ENCODE measurements at regions not wholly inside any gene's neighbourhood (a gene's known extent, or its start where the extent isn't known, plus 50 kb on each side); places are given as distances from the start of the nearest gene placed in this dataset.
"Not testable (repeated sequence)": the region's sequence is repeated elsewhere in the genome, so short reads cannot be mapped to it uniquely, and the experiment has no call there.

- no peak for DNase-seq (ENCODE audit: insufficient read length, low spot score)
- no peak for FAIRE-seq
- TF ChIP-seq SPI1 (IDR thresholded peaks at IDR 0.05; ENCODE audit: low read depth, low read length) = no peak
Observed at GRCh38 chr3:34882764-34883163, 756.6 kb upstream of the ARPP21 start.

DNA sequence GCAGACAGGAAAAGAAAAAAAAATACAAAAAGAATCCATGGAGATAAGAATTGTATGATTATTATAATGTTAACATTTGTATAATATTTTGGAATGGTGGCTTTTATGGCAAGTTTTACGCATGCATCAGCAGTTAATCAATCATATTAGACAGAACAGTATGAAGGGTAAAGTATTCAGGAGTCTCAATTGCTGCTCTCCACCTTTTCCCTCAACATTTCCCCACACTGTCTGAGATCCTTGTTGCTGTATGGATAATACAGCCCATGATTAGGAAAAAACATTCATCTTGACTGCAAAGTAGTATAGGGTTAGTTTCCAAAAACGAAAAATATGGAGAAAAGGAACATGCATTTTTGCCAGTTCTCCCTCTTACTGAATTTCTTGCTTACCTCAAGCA lies 755.3 kb upstream of the ARPP21 start:
- no peak for DNase-seq (ENCODE audit: insufficient read length, low spot score)
- TF ChIP-seq SPI1 (IDR thresholded peaks at IDR 0.05; ENCODE audit: low read depth, low read length) (no peak), POLR2AphosphoS5 (IDR thresholded peaks at IDR 0.05; ENCODE audit: low read depth, low read length) (no peak), PAX5 (IDR thresholded peaks at IDR 0.05; ENCODE audit: insufficient read depth, low read length, severe bottlenecking) (no peak), POLR2A (IDR thresholded peaks at IDR 0.05; ENCODE audit: low read depth, low read length) (no peak), POU2F2 (IDR thresholded peaks at IDR 0.05; ENCODE audit: low read depth, low read length) (no peak), TAF1 (IDR thresholded peaks at IDR 0.05; ENCODE audit: low read depth, low read length) (no peak)
- FAIRE-seq = no peak

GRCh38 chr3:34886443-34886842 lies 752.9 kb upstream of the ARPP21 start:
- FAIRE-seq = no peak

GRCh38 chr3:34889641-34890040 lies 749.7 kb upstream of the ARPP21 start:
- DNase-seq (ENCODE audit: insufficient read length, low spot score) (no peak), FAIRE-seq (no peak)
- no peak for TF ChIP-seq POU2F2 (IDR thresholded peaks at IDR 0.05; ENCODE audit: low read depth, low read length)
- TF ChIP-seq SPI1 (IDR thresholded peaks at IDR 0.05; ENCODE audit: low read depth, low read length) = no peak
- TF ChIP-seq TAF1 (IDR thresholded peaks at IDR 0.05; ENCODE audit: low read depth, low read length) = no peak
- TF ChIP-seq PAX5 (IDR thresholded peaks at IDR 0.05; ENCODE audit: insufficient read depth, low read length, severe bottlenecking) = no peak
- no peak for TF ChIP-seq POLR2AphosphoS5 (IDR thresholded peaks at IDR 0.05; ENCODE audit: low read depth, low read length)
- TF ChIP-seq POLR2A (IDR thresholded peaks at IDR 0.05; ENCODE audit: low read depth, low read length) = no peak

More at GRCh38 chr3:34886443-34886842, 752.9 kb upstream of the ARPP21 start:
- TF ChIP-seq POLR2A (IDR thresholded peaks at IDR 0.05; ENCODE audit: low read depth, low read length) = no peak
- TF ChIP-seq TAF1 (IDR thresholded peaks at IDR 0.05; ENCODE audit: low read depth, low read length) = no peak
- no peak for TF ChIP-seq POLR2AphosphoS5 (IDR thresholded peaks at IDR 0.05; ENCODE audit: low read depth, low read length)
- TF ChIP-seq PAX5 (IDR thresholded peaks at IDR 0.05; ENCODE audit: insufficient read depth, low read length, severe bottlenecking) = no peak
- no peak for TF ChIP-seq SPI1 (IDR thresholded peaks at IDR 0.05; ENCODE audit: low read depth, low read length)
- TF ChIP-seq POU2F2 (IDR thresholded peaks at IDR 0.05; ENCODE audit: low read depth, low read length) = no peak
- no peak for DNase-seq (ENCODE audit: insufficient read length, low spot score)

DNA sequence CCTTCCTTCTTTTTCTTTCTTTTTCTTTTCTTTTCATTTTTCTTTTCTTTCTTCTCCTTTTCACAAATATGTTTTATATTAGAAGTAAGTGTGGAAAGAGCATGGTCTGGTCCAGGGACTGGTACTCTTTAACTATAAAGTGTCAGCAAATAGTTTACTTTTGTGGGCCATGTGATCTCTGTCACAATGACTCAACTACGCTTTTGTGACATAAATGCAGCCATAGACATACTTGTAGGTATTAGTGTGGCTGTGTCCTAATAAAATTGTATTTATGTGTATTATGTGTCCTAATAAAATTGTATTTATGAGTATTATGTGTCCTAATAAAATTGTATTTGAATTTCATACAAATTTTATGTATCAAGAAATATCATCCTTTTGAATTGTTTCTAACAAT lies 749.1 kb upstream of the ARPP21 start:
- no peak for DNase-seq (ENCODE audit: insufficient read length, low spot score)
- no peak for FAIRE-seq
- TF ChIP-seq SPI1 (IDR thresholded peaks at IDR 0.05; ENCODE audit: low read depth, low read length) = no peak
- no peak for TF ChIP-seq POLR2AphosphoS5 (IDR thresholded peaks at IDR 0.05; ENCODE audit: low read depth, low read length)
- no peak for TF ChIP-seq POLR2A (IDR thresholded peaks at IDR 0.05; ENCODE audit: low read depth, low read length)
- TF ChIP-seq PAX5 (IDR thresholded peaks at IDR 0.05; ENCODE audit: insufficient read depth, low read length, severe bottlenecking) = no peak
- TF ChIP-seq POU2F2 (IDR thresholded peaks at IDR 0.05; ENCODE audit: low read depth, low read length) = no peak
- no peak for TF ChIP-seq TAF1 (IDR thresholded peaks at IDR 0.05; ENCODE audit: low read depth, low read length)

DNA sequence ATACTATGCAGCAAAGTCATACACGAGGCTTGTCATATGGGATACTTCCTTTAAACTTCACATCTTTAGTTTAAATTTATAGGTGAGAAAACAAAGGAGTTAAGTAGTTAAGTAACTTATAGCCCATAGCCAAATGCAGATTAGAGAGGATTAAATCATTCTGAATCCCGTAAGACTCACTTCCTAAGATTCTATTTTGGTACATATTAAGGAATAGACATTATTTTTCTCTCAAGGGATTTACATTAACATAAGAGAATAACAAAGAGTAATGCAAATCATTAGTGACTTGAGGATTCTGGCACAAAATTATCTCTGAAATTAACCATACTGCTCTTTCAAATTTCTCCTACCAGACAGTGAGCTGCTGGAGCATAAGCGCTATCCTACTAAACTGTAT lies 747.4 kb upstream of the ARPP21 start:
- FAIRE-seq = no peak
- no peak for DNase-seq (ENCODE audit: insufficient read length, low spot score)
- TF ChIP-seq POLR2AphosphoS5 (IDR thresholded peaks at IDR 0.05; ENCODE audit: low read depth, low read length) = no peak
- TF ChIP-seq SPI1 (IDR thresholded peaks at IDR 0.05; ENCODE audit: low read depth, low read length) = no peak
- TF ChIP-seq TAF1 (IDR thresholded peaks at IDR 0.05; ENCODE audit: low read depth, low read length) = no peak
- no peak for TF ChIP-seq POLR2A (IDR thresholded peaks at IDR 0.05; ENCODE audit: low read depth, low read length)
- TF ChIP-seq PAX5 (IDR thresholded peaks at IDR 0.05; ENCODE audit: insufficient read depth, low read length, severe bottlenecking) = no peak
- TF ChIP-seq POU2F2 (IDR thresholded peaks at IDR 0.05; ENCODE audit: low read depth, low read length) = no peak

- TF ChIP-seq PAX5 (IDR thresholded peaks at IDR 0.05; ENCODE audit: insufficient read depth, low read length, severe bottlenecking) = no peak
- no peak for TF ChIP-seq POLR2A (IDR thresholded peaks at IDR 0.05; ENCODE audit: low read depth, low read length)
- no peak for TF ChIP-seq SPI1 (IDR thresholded peaks at IDR 0.05; ENCODE audit: low read depth, low read length)
- no peak for TF ChIP-seq POLR2AphosphoS5 (IDR thresholded peaks at IDR 0.05; ENCODE audit: low read depth, low read length)
- no peak for TF ChIP-seq POU2F2 (IDR thresholded peaks at IDR 0.05; ENCODE audit: low read depth, low read length)
- DNase-seq (ENCODE audit: insufficient read length, low spot score) = no peak
- FAIRE-seq = no peak
Observed at GRCh38 chr3:34895841-34896240, 743.5 kb upstream of the ARPP21 start.

DNA sequence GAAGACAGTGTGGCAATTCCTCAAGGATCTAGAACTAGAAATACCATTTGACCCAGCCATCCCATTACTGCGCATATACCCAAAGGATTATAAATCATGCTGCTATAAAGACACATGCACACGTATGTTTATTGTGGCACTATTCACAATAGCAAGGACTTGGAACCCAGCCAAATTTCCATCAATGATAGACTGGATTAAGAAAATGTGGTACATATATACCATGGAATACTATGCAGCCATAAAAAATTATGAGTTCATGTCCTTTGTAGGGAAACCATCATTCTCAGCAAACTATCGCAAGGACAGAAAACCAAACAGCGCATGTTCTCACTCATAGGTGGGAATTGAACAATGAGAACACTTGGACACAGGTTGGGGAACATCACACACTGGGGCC lies 729.6 kb upstream of the ARPP21 start:
- not testable (repeated sequence) for DNase-seq (ENCODE audit: insufficient read length, low spot score); FAIRE-seq

GRCh38 chr3:34919025-34919424 lies 720.3 kb upstream of the ARPP21 start:
- no peak for FAIRE-seq
- DNase-seq (ENCODE audit: insufficient read length, low spot score) = no peak
- TF ChIP-seq POLR2AphosphoS5 (IDR thresholded peaks at IDR 0.05; ENCODE audit: low read depth, low read length) (no peak), POLR2A (IDR thresholded peaks at IDR 0.05; ENCODE audit: low read depth, low read length) (no peak), TAF1 (IDR thresholded peaks at IDR 0.05; ENCODE audit: low read depth, low read length) (no peak), POU2F2 (IDR thresholded peaks at IDR 0.05; ENCODE audit: low read depth, low read length) (no peak), SPI1 (IDR thresholded peaks at IDR 0.05; ENCODE audit: low read depth, low read length) (no peak), PAX5 (IDR thresholded peaks at IDR 0.05; ENCODE audit: insufficient read depth, low read length, severe bottlenecking) (no peak)

DNA sequence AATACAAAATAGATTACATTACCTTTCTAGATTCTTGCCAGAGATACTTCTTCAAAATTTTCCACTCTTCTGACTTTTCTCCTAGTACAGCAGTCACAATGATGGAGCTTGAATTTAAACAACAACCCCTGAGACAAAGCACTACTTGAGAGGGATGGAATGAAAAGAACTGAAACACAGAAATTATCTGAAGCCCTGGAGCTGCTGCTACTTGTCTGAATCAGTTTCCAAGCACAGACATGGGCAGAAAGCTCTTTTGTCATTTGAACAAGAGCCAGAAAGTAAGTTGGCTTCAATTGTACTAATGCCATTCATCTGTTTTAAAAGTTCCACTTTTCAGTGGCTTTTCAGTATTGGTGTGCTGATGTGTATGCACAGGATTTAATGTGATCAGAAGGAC lies 718.5 kb upstream of the ARPP21 start:
- TF ChIP-seq POU2F2 (IDR thresholded peaks at IDR 0.05; ENCODE audit: low read depth, low read length) = no peak
- no peak for TF ChIP-seq POLR2A (IDR thresholded peaks at IDR 0.05; ENCODE audit: low read depth, low read length)
- no peak for TF ChIP-seq SPI1 (IDR thresholded peaks at IDR 0.05; ENCODE audit: low read depth, low read length)
- no peak for TF ChIP-seq POLR2AphosphoS5 (IDR thresholded peaks at IDR 0.05; ENCODE audit: low read depth, low read length)
- no peak for TF ChIP-seq TAF1 (IDR thresholded peaks at IDR 0.05; ENCODE audit: low read depth, low read length)
- no peak for TF ChIP-seq PAX5 (IDR thresholded peaks at IDR 0.05; ENCODE audit: insufficient read depth, low read length, severe bottlenecking)
- DNase-seq (ENCODE audit: insufficient read length, low spot score) (no peak), FAIRE-seq (no peak)

DNA sequence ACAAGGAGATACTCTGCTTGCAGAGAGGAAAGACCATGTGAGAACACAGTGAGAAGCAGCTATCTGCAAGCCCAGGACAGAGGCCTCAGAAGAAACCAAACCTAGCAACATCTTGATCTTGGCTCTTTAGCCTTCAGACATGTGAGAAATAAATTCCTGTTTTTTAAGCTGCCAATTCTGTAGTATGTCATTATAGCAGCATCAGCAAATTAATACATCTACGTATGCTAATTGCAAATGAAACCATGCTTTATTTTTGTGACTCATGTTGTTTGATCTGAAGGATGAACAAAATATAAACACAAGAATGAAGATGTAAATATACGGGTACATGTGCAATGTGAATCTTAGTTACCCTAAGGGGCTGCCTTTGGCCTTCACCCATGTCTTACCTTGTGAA lies 714.4 kb upstream of the ARPP21 start:
- DNase-seq (ENCODE audit: insufficient read length, low spot score) (no peak), FAIRE-seq (no peak)
- TF ChIP-seq TAF1 (IDR thresholded peaks at IDR 0.05; ENCODE audit: low read depth, low read length) (no peak), POU2F2 (IDR thresholded peaks at IDR 0.05; ENCODE audit: low read depth, low read length) (no peak), POLR2AphosphoS5 (IDR thresholded peaks at IDR 0.05; ENCODE audit: low read depth, low read length) (no peak)
